Erythroblast (primary cell): ENCODE measurements at regions not wholly inside any gene's neighbourhood (a gene's known extent, or its start where the extent isn't known, plus 50 kb on each side); places are given as distances from the start of the nearest gene placed in this dataset.

Source experiments
- DNase-seq, 2 experiments: peaks; one replicate each; lab custom pipeline; 2025; lab: John Stamatoyannopoulos, UW
- GATA1 ChIP-seq: IDR thresholded peaks from 2 replicates; pipeline ENCODE4 v1.6.1; 2011; ENCODE audit warnings: low read depth, mild to moderate bottlenecking, control low read depth, low read length, moderate library complexity
- POLR2A ChIP-seq: IDR thresholded peaks from 2 replicates; pipeline ENCODE4 v1.6.1; 2011; ENCODE audit warnings: mild to moderate bottlenecking, low read length

GRCh38 chr3:145087038-145087437 lies 1073.9 kb downstream of the PLOD2 start:
- DNase-seq, result no peak
- TF ChIP-seq POLR2A (no peak), GATA1 (no peak)

GRCh38 chr3:145088917-145089316 lies 1072.1 kb downstream of the PLOD2 start:
- DNase-seq, result no peak
- TF ChIP-seq GATA1 (no peak), POLR2A (no peak)

- no peak for TF ChIP-seq GATA1
- TF ChIP-seq POLR2A, result no peak
Observed at GRCh38 chr3:145089337-145089736, 1071.6 kb downstream of the PLOD2 start.

GRCh38 chr3:145094355-145094941 lies 1066.5 kb downstream of the PLOD2 start:
- no peak for TF ChIP-seq GATA1
- no peak for TF ChIP-seq POLR2A
- DNase-seq, result peak in 1 of 2 experiments; percentile 19

More at GRCh38 chr3:145089337-145089736, 1071.6 kb downstream of the PLOD2 start:
- no peak for DNase-seq

GRCh38 chr3:145111141-145111540 lies 1049.8 kb downstream of the PLOD2 start:
- DNase-seq, result peak; percentile 1 to 21

GRCh38 chr3:145116769-145117168 lies 1044.2 kb downstream of the PLOD2 start:
- TF ChIP-seq POLR2A, result no peak
- TF ChIP-seq GATA1, result no peak
- no peak for DNase-seq

- TF ChIP-seq GATA1 (no peak), POLR2A (no peak)
- no peak for DNase-seq
Observed at GRCh38 chr3:145118303-145118702, 1042.7 kb downstream of the PLOD2 start.

GRCh38 chr3:145124900-145125678 lies 1035.9 kb downstream of the PLOD2 start:
- TF ChIP-seq GATA1 (no peak), POLR2A (no peak)
- DNase-seq, result no peak

GRCh38 chr3:145133281-145133680 lies 1027.7 kb downstream of the PLOD2 start:
- no peak for TF ChIP-seq POLR2A
- DNase-seq, result no peak

- DNase-seq, result no peak
Observed at GRCh38 chr3:145134738-145135137, 1026.2 kb downstream of the PLOD2 start.

GRCh38 chr3:145144361-145144760 lies 1016.6 kb downstream of the PLOD2 start:
- DNase-seq, result no peak
- no peak for TF ChIP-seq GATA1
- TF ChIP-seq POLR2A, result no peak

More at GRCh38 chr3:145134738-145135137, 1026.2 kb downstream of the PLOD2 start:
- TF ChIP-seq GATA1, result no peak
- TF ChIP-seq POLR2A, result no peak

GRCh38 chr3:145145461-145145860 lies 1015.5 kb downstream of the PLOD2 start:
- no peak for DNase-seq
- TF ChIP-seq POLR2A, result no peak
- TF ChIP-seq GATA1, result no peak

- no peak for TF ChIP-seq POLR2A
- TF ChIP-seq GATA1, result no peak
Observed at GRCh38 chr3:145159640-145160039, 1001.3 kb downstream of the PLOD2 start.

GRCh38 chr3:145170121-145170520 lies 990.9 kb downstream of the PLOD2 start:
- no peak for DNase-seq
- no peak for TF ChIP-seq POLR2A
- TF ChIP-seq GATA1, result no peak

More at GRCh38 chr3:145159640-145160039, 1001.3 kb downstream of the PLOD2 start:
- no peak for DNase-seq
